Nephron progenitor cell (in vitro differentiated cells): ENCODE measurements at regions not wholly inside any gene's neighbourhood (a gene's known extent, or its start where the extent isn't known, plus 50 kb on each side); places are given as distances from the start of the nearest gene placed in this dataset.
"Not testable (repeated sequence)": the region's sequence is repeated elsewhere in the genome, so short reads cannot be mapped to it uniquely, and the experiment has no call there.

ENCODE experiments used
- DNase-seq: peaks from one replicate; pipeline ENCODE4 v3.0.0; 2021
- H3K27ac Mint-ChIP-seq: 2 replicates; pipeline ENCODE4 v1.8.0; 2021; ENCODE audit warnings: mild to moderate bottlenecking, moderate library complexity, mixed read lengths
- H3K27me3 Mint-ChIP-seq: 2 replicates; pipeline ENCODE4 v1.8.0; 2021; ENCODE audit warnings: mild to moderate bottlenecking, low read depth, mixed read lengths; ENCODE audit not compliant: poor library complexity
- H3K36me3 Mint-ChIP-seq: 2 replicates; pipeline ENCODE4 v1.8.0; 2021; ENCODE audit warnings: low read depth, mixed read lengths
- H3K4me1 Mint-ChIP-seq: 2 replicates; pipeline ENCODE4 v1.8.0; 2021; ENCODE audit warnings: mixed read lengths
- H3K4me3 Mint-ChIP-seq: 2 replicates; pipeline ENCODE4 v1.8.0; 2021; ENCODE audit warnings: mild to moderate bottlenecking, moderate library complexity, mixed read lengths
- H3K9me3 Mint-ChIP-seq: 2 replicates; pipeline ENCODE4 v1.8.0; 2021; ENCODE audit warnings: mild to moderate bottlenecking, moderate library complexity, mixed read lengths
- TF ChIP-seq, protein P1 (sequence below): fragments of 200-600 bp; sonication (generic); IDR thresholded peaks from 2 replicates; pipeline ENCODE4 v1.5.0; 2021; ENCODE audit warnings: antibody characterized with exemption

DNA sequence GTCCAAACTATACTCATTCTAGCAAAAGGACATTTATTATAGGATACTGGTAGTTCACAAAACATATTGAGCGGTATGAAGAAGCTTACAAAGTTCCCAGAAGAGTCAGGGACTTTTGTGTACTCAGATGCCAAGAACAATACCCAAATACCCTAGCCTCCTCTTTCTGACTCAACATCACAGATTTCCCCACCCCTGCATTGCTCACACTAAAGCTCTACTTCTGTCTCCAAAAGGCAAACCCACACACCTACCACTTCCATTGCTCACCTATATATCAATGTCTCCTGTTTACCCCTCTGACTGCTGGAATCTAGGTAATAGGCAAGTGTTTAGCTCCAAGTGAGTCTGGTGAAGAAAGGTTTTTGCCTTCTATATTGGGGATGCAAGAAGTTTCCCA is 100.7 kb upstream of the HCCS start:
- TF ChIP-seq, protein P1, sequence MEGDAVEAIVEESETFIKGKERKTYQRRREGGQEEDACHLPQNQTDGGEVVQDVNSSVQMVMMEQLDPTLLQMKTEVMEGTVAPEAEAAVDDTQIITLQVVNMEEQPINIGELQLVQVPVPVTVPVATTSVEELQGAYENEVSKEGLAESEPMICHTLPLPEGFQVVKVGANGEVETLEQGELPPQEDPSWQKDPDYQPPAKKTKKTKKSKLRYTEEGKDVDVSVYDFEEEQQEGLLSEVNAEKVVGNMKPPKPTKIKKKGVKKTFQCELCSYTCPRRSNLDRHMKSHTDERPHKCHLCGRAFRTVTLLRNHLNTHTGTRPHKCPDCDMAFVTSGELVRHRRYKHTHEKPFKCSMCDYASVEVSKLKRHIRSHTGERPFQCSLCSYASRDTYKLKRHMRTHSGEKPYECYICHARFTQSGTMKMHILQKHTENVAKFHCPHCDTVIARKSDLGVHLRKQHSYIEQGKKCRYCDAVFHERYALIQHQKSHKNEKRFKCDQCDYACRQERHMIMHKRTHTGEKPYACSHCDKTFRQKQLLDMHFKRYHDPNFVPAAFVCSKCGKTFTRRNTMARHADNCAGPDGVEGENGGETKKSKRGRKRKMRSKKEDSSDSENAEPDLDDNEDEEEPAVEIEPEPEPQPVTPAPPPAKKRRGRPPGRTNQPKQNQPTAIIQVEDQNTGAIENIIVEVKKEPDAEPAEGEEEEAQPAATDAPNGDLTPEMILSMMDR, result no peak
- no peaks in the 10 kb centered on the region for H3K4me1 Mint-ChIP-seq
- no peak for DNase-seq
- H3K36me3 Mint-ChIP-seq, result no peaks in the 10 kb centered on the region
- no peak overlapping the region for H3K4me3 Mint-ChIP-seq
- H3K9me3 Mint-ChIP-seq, result peaks cover 41% of the 10 kb centered on the region
- no peak overlapping the region for H3K27ac Mint-ChIP-seq
- peaks cover 6% of the 10 kb centered on the region for H3K27me3 Mint-ChIP-seq

DNA sequence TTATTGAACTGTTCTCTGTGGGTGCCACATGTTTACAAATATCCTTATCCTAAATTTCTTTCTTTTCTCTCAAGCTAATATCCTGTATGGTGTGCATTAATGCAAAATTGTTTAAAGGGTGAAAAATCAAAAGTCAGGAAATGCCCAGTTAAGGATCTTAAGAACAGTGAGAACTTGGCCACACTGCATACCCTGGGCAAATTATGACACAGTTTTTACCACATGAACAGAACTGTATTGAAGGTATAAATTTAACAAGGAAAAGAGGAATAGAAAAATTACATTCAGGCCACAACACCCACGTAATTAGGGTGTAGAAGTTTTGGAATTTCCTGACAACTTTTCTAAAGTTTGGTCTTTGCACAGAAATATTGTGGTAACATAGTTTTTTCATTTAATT is 94.4 kb upstream of the HCCS start:
- no peaks in the 10 kb centered on the region for H3K4me1 Mint-ChIP-seq
- no peaks in the 10 kb centered on the region for H3K36me3 Mint-ChIP-seq
- TF ChIP-seq, protein P1, result no peak
- DNase-seq, result no peak
- H3K9me3 Mint-ChIP-seq, result peaks cover 33% of the 10 kb centered on the region
- no peak overlapping the region for H3K27ac Mint-ChIP-seq
- H3K4me3 Mint-ChIP-seq, result no peak overlapping the region
- peaks cover 6% of the 10 kb centered on the region for H3K27me3 Mint-ChIP-seq

DNA sequence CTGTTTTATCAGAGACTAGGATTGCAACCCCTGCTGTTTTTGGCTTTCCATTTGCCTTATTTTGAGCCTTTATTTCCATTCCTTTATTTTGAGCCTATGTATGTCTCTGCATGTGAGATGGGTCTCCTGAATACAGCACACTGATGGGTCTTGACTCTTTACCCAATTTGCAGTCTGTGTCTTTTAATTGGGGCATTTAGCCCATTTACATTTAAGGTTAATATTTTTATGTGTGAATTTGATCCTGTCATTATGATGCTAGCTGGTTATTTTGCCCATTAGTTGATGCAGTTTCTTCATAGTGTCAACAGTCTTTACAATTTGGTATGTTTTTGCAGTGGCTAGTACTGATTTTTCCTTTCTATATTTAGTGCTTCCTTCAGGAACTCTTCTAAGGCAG is 88.5 kb upstream of the HCCS start:
- not testable (repeated sequence) for H3K4me3 Mint-ChIP-seq, H3K36me3 Mint-ChIP-seq, DNase-seq, H3K4me1 Mint-ChIP-seq, H3K27me3 Mint-ChIP-seq, H3K27ac Mint-ChIP-seq
- peaks cover 72% of the 10 kb centered on the region for H3K9me3 Mint-ChIP-seq

DNA sequence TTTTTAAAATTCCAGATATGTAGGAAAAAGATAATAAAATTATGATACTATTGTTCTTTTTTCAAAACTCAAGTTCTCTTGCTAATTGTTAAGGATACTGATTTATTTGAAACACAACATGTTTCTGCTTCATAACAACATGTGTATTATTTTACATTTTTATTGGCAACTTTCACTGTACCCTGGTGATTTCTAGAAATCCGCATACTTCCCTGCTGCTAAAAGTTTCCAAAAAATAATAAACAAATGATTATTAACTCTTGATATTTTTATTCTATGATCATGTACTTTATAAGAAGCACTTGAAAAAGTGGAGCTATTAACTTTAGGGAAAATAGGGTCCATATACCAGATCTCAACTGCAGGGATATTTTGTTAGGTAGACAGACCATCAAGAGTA is 71.2 kb upstream of the HCCS start:
- no peak for DNase-seq
- peaks cover 31% of the 10 kb centered on the region for H3K9me3 Mint-ChIP-seq
- H3K4me3 Mint-ChIP-seq, result no peak overlapping the region
- no peaks in the 10 kb centered on the region for H3K4me1 Mint-ChIP-seq
- TF ChIP-seq, protein P1, result no peak
- no peaks in the 10 kb centered on the region for H3K27me3 Mint-ChIP-seq
- no peak overlapping the region for H3K27ac Mint-ChIP-seq
- no peaks in the 10 kb centered on the region for H3K36me3 Mint-ChIP-seq

DNA sequence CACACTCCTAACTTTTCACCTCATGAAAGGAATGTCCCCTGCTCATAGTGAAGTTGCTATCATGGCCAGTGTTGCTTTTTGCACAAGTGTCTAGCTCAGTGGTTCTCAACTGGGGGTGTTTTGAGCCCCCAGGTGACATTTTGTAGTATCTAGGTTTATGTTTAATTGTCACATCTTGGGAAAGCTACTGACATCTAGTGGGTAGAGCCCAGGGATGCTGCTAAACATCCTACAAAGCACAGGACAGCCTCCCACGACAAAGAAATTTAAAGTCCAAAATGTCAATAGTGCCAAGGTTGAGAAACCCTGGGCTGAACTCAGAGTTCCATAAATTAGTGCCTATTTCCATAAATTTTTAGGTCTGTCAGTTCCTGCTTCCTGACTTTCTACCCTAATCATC is 70.7 kb upstream of the HCCS start:
- H3K4me1 Mint-ChIP-seq, result no peaks in the 10 kb centered on the region

DNA sequence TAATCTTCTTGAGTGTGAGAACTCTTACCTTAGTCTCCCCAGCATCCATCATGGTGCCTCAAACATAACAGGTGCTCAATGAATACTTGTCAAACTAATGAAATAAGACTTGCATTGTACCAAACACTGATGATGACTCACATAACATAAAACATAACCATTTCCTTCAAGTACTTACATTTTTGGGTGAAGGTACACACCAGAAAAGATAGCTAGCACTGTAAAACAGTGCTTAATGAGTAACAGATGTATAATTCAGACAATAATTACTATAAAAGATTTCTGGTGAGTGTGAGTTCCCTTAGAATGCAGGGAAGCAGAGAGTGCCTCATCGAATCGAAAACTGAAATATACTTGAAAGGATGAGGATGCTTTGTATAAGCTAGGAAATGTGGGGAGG is 70.1 kb upstream of the HCCS start:
- peaks cover 41% of the 10 kb centered on the region for H3K9me3 Mint-ChIP-seq
- no peak for DNase-seq
- H3K4me1 Mint-ChIP-seq, result no peaks in the 10 kb centered on the region
- H3K27me3 Mint-ChIP-seq, result no peaks in the 10 kb centered on the region
- no peak overlapping the region for H3K4me3 Mint-ChIP-seq
- no peaks in the 10 kb centered on the region for H3K36me3 Mint-ChIP-seq
- H3K27ac Mint-ChIP-seq, result no peak overlapping the region
- TF ChIP-seq, protein P1, result no peak

More for the DNA sequence above, 70.7 kb upstream of the HCCS start:
- Mint-ChIP-seq H3K27me3 (no peaks in the 10 kb centered on the region), H3K9me3 (peaks cover 36% of the 10 kb centered on the region), H3K27ac (no peak overlapping the region), H3K36me3 (no peaks in the 10 kb centered on the region), H3K4me3 (no peak overlapping the region)
- TF ChIP-seq, protein P1, result no peak
- no peak for DNase-seq
